CD4-positive, alpha-beta T cell (primary cell): ENCODE measurements at regions not wholly inside any gene's neighbourhood (a gene's known extent, or its start where the extent isn't known, plus 50 kb on each side); places are given as distances from the start of the nearest gene placed in this dataset.

Experiments used
- ATAC-seq: fragments of 200-7000 bp; cut with Tn5 transposase; one replicate; pipeline ENCODE4 v1.10.0; 2022; ENCODE audit warnings: mild to moderate bottlenecking; ENCODE audit not compliant: poor library complexity
- CTCF ChIA-PET: fragments of 350-600 bp; sonication (Branson Sonifier 250); formaldehyde crosslinking; loops from one replicate; lab custom pipeline; 2021; ENCODE audit warnings: antibody characterized with exemption, inconsistent platforms; lab: Charles Lee
- POLR2A ChIA-PET: fragments of 350-600 bp; sonication (Branson Sonifier 250); formaldehyde crosslinking; loops from one replicate; lab custom pipeline; 2021; ENCODE audit warnings: antibody characterized with exemption, inconsistent platforms; lab: Charles Lee
- DNase-seq, 14 experiments: peaks; one replicate each; pipeline ENCODE4 v3.0.0-alpha.2; 2013 to 2020; ENCODE audit warnings: mixed read lengths in 2 of 14
- H3K27ac ChIP-seq, 2 donors: one replicate each; pipeline versions ENCODE4 v1.5.1 to v1.7.0; 2013; ENCODE audit warnings: low read length in 2 of 2, low read depth in 1 of 2, mild to moderate bottlenecking in 1 of 2
- H3K27me3 ChIP-seq, 2 experiments: 1 replicate in 1 of 2; 2 replicates in 1 of 2; pipeline versions ENCODE4 v1.6.1 to v1.7.0; 2013; ENCODE audit warnings: low read length in 2 of 2, control low read depth in 1 of 2, mild to moderate bottlenecking in 1 of 2, moderate library complexity in 1 of 2; ENCODE audit not compliant: insufficient read depth in 2 of 2, control insufficient read depth in 1 of 2
- H3K36me3 ChIP-seq: one replicate; pipeline ENCODE4 v1.6.1; 2013; ENCODE audit warnings: low read length, control low read depth; ENCODE audit not compliant: insufficient read depth
- H3K4me1 ChIP-seq: one replicate; pipeline ENCODE4 v1.6.1; 2013; ENCODE audit warnings: low read length, control low read depth; ENCODE audit not compliant: insufficient read depth
- H3K4me3 ChIP-seq: one replicate; pipeline ENCODE4 v1.5.1; 2013; ENCODE audit warnings: mild to moderate bottlenecking, low read length, moderate library complexity
- H3K9me3 ChIP-seq, 2 experiments: 1 replicate in 1 of 2; 2 replicates in 1 of 2; pipeline versions ENCODE4 v1.6.1 to v1.7.0; 2013; ENCODE audit warnings: low read length in 2 of 2, mild to moderate bottlenecking in 2 of 2, control low read depth in 1 of 2, moderate library complexity in 1 of 2; ENCODE audit not compliant: control insufficient read depth in 1 of 2, insufficient read depth in 1 of 2
- H3K27ac Mint-ChIP-seq: one replicate; pipeline ENCODE4 v1.8.0; 2020; ENCODE audit warnings: mixed read lengths
- H3K27me3 Mint-ChIP-seq: one replicate; pipeline ENCODE4 v1.8.0; 2021; ENCODE audit warnings: mixed read lengths
- H3K36me3 Mint-ChIP-seq: one replicate; pipeline ENCODE4 v1.8.0; 2021; ENCODE audit warnings: low read depth, mixed read lengths
- H3K4me1 Mint-ChIP-seq: one replicate; pipeline ENCODE4 v1.8.0; 2021; ENCODE audit warnings: low read depth, mixed read lengths
- H3K4me3 Mint-ChIP-seq: one replicate; pipeline ENCODE4 v1.8.0; 2020; ENCODE audit warnings: mild to moderate bottlenecking, mixed read lengths
- H3K9me3 Mint-ChIP-seq: one replicate; pipeline ENCODE4 v1.8.0; 2020; ENCODE audit warnings: mixed read lengths
- intact Hi-C, 2 experiments: fragments of 100-400 bp; cut with DNase I in 1 of 2; cut with micrococcal nuclease in 1 of 2; formaldehyde crosslinking; loops; one replicate each; pipeline versions ENCODE4 v1.15.1 to v1.9.0; 2023 to 2025; cut with DNase I, micrococcal nuclease
- TF ChIP-seq, protein P1 (sequence below): fragments of 200-600 bp; IDR thresholded peaks from one replicate; pipeline ENCODE4 v1.8.0; 2022; ENCODE audit warnings: antibody characterized with exemption, mild to moderate bottlenecking

- CTCF ChIA-PET, result no interaction called here
These were observed 204.0 kb downstream of the DLL1 start for GRCh38 chr6:170086639-170087420.

DNA sequence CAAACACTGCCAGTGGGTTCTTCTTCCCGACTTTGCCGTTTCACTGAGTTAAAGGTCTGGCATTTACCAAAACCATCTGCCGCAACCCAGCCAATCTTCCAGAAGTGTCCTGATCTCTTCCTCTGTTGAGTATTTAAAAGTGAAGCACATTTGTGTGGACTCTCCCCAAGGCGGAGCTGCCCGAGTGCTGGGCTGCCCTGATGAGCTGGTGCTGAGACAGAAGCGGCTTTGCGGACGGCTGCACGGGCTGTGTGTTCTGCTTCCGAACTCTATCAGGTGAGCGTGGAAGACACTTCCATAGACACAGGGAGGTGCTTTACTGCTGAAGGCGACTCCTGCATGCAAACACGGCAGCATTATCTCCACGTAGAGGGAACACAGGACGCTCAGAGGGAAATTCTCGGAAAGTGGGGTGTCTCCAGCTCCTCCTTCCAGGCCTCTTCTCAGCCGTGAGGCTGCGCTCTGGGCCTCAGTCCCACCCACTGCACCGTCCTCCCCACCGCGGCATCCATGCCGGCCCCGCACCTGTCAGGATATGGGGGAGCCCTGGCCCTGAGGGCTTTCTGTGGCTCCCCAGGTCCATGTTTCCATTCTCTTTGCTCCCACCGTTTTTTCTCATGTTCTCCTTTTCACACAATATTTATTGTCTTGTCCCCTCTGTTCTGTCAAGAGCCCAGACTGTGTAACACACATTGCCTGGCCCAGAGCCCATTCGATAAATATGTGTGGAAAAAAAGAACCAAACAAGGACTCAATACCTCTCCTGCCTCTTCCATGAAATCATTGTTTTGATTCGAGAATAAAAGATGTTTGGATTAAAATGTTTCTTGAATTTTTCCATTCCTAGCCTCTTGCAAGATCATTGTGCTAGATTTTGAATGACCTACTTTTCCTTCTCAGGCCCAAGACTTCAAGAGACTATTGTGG lies 205.1 kb downstream of the DLL1 start:
- Mint-ChIP-seq H3K9me3 (no peaks in the 10 kb centered on the region), H3K27me3 (no peaks in the 10 kb centered on the region), H3K36me3 (no peaks in the 10 kb centered on the region), H3K27ac (peak overlapping the region; percentile 83), H3K4me1 (peaks cover 41% of the 10 kb centered on the region), H3K4me3 (no peak overlapping the region)
- TF ChIP-seq, protein P1, sequence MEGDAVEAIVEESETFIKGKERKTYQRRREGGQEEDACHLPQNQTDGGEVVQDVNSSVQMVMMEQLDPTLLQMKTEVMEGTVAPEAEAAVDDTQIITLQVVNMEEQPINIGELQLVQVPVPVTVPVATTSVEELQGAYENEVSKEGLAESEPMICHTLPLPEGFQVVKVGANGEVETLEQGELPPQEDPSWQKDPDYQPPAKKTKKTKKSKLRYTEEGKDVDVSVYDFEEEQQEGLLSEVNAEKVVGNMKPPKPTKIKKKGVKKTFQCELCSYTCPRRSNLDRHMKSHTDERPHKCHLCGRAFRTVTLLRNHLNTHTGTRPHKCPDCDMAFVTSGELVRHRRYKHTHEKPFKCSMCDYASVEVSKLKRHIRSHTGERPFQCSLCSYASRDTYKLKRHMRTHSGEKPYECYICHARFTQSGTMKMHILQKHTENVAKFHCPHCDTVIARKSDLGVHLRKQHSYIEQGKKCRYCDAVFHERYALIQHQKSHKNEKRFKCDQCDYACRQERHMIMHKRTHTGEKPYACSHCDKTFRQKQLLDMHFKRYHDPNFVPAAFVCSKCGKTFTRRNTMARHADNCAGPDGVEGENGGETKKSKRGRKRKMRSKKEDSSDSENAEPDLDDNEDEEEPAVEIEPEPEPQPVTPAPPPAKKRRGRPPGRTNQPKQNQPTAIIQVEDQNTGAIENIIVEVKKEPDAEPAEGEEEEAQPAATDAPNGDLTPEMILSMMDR, result no peak
- H3K9me3 ChIP-seq, result peaks cover 0 to 11% of the 10 kb centered on the region in 2 experiments
- H3K4me1 ChIP-seq, result peaks cover 31% of the 10 kb centered on the region
- H3K36me3 ChIP-seq, result no peaks in the 10 kb centered on the region
- no peak overlapping the region for H3K27ac ChIP-seq
- ChIA-PET CTCF (no interaction called here), POLR2A (no interaction called here)
- intact Hi-C loops, result loop anchor here in 1 of 2 experiments (5.0 kb wide), 1 partner anchor 207 kb away; the partner anchor contains the start of gene DLL1
- peak in 2 of 14 experiments; percentile 30 to 35 for DNase-seq
- H3K4me3 ChIP-seq, result no peak overlapping the region
- no peak for ATAC-seq
- H3K27me3 ChIP-seq, result no peaks in the 10 kb centered on the region

More at GRCh38 chr6:170086639-170087420, 204.0 kb downstream of the DLL1 start:
- DNase-seq, result peak in 4 of 14 experiments; percentile 31 to 61 (median 42)
- no peaks in the 10 kb centered on the region for H3K27me3 ChIP-seq
- Mint-ChIP-seq H3K27me3 (no peaks in the 10 kb centered on the region), H3K4me1 (peaks cover 43% of the 10 kb centered on the region), H3K36me3 (no peaks in the 10 kb centered on the region), H3K27ac (peak overlapping the region; percentile 83), H3K4me3 (peak overlapping the region; percentile 82), H3K9me3 (no peaks in the 10 kb centered on the region)
- TF ChIP-seq, protein P1, result no peak
- intact Hi-C loops, result loop anchor here in 1 of 2 experiments (5.0 kb wide), 1 partner anchor 205 kb away; the partner anchor contains the start of gene DLL1
- no peaks in the 10 kb centered on the region for H3K36me3 ChIP-seq
- POLR2A ChIA-PET, result no interaction called here
- no peak overlapping the region for H3K27ac ChIP-seq
- ATAC-seq, result no peak
- H3K9me3 ChIP-seq, result peaks cover 0 to 11% of the 10 kb centered on the region in 2 experiments
- H3K4me3 ChIP-seq, result no peak overlapping the region
- peaks cover 40% of the 10 kb centered on the region for H3K4me1 ChIP-seq

- Mint-ChIP-seq H3K27me3 (no peaks in the 10 kb centered on the region), H3K27ac (no peak overlapping the region), H3K4me1 (peaks cover 26% of the 10 kb centered on the region), H3K36me3 (no peaks in the 10 kb centered on the region), H3K4me3 (no peak overlapping the region), H3K9me3 (no peaks in the 10 kb centered on the region)
- no peaks in the 10 kb centered on the region for H3K27me3 ChIP-seq
- ChIA-PET CTCF (no interaction called here), POLR2A (no interaction called here)
- H3K4me3 ChIP-seq, result no peak overlapping the region
- H3K4me1 ChIP-seq, result peaks cover 19% of the 10 kb centered on the region
- intact Hi-C loops, result no loop called here
- ATAC-seq (no peak), DNase-seq (peak in 2 of 14 experiments; percentile 12 to 29)
- TF ChIP-seq, protein P1, result no peak
- H3K27ac ChIP-seq, result no peak overlapping the region
- H3K9me3 ChIP-seq, result peaks cover 0 to 18% of the 10 kb centered on the region in 2 experiments
- H3K36me3 ChIP-seq, result no peaks in the 10 kb centered on the region
These were observed 206.6 kb downstream of the DLL1 start for GRCh38 chr6:170084166-170084730.
